ENCODE measurements at regions not wholly inside any gene's neighbourhood (a gene's known extent, or its start where the extent isn't known, plus 50 kb on each side); places are given as distances from the start of the nearest gene placed in this dataset.

- Mint-ChIP-seq H3K27ac (no peak overlapping the region), H3K4me3 (no peak overlapping the region), H3K9me3 (no peaks in the 10 kb centered on the region), H3K4me1 (ENCODE audit: low read depth) (no peaks in the 10 kb centered on the region), H3K36me3 (ENCODE audit: low read depth) (no peaks in the 10 kb centered on the region), H3K27me3 (no peaks in the 10 kb centered on the region)
- TF ChIP-seq CTCF (IDR thresholded peaks at IDR 0.05) = no peak
- ChIA-PET POLR2A (no interaction called here), CTCF (no interaction called here)
- Histone ChIP-seq H3K27me3 (ENCODE audit: control insufficient read depth in 1 of 2, insufficient read depth in 2 of 2, low read length in 2 of 2) (no peaks in the 10 kb centered on the region), H3K9me3 (ENCODE audit: control insufficient read depth in 1 of 2, insufficient read depth in 1 of 2, low read length in 2 of 2) (no peaks in the 10 kb centered on the region), H3K4me3 (ENCODE audit: low read length) (no peak overlapping the region), H3K27ac (ENCODE audit: low read depth in 1 of 2, low read length in 2 of 2) (no peak overlapping the region), H3K36me3 (ENCODE audit: insufficient read depth, low read length) (no peaks in the 10 kb centered on the region), H3K4me1 (ENCODE audit: insufficient read depth, low read length) (no peaks in the 10 kb centered on the region)
- intact Hi-C loops (cut with DNase I, micrococcal nuclease) = no loop called here
- DNase-seq = no peak
- no peak for ATAC-seq (ENCODE audit: poor library complexity)
These were observed 105.4 kb downstream of the ALX1 start for GRCh38 chr12:85385406-85385805.

GRCh38 chr12:85390266-85390665 is 110.2 kb downstream of the ALX1 start:
- H3K4me1 Mint-ChIP-seq (ENCODE audit: low read depth) = no peaks in the 10 kb centered on the region
- POLR2A ChIA-PET = no interaction called here
- H3K9me3 Mint-ChIP-seq = peaks cover 5% of the 10 kb centered on the region
- no peaks in the 10 kb centered on the region for H3K36me3 Mint-ChIP-seq (ENCODE audit: low read depth)
- H3K27ac Mint-ChIP-seq = no peak overlapping the region
- H3K9me3 ChIP-seq (ENCODE audit: control insufficient read depth in 1 of 2, insufficient read depth in 1 of 2, low read length in 2 of 2) = no peaks in the 10 kb centered on the region
- H3K4me3 ChIP-seq (ENCODE audit: low read length) = no peak overlapping the region
- H3K4me3 Mint-ChIP-seq = no peak overlapping the region
- no peaks in the 10 kb centered on the region for H3K36me3 ChIP-seq (ENCODE audit: insufficient read depth, low read length)
- no peaks in the 10 kb centered on the region for H3K27me3 ChIP-seq (ENCODE audit: control insufficient read depth in 1 of 2, insufficient read depth in 2 of 2, low read length in 2 of 2)
- no peak for DNase-seq
- CTCF ChIA-PET = no interaction called here
- H3K4me1 ChIP-seq (ENCODE audit: insufficient read depth, low read length) = no peaks in the 10 kb centered on the region
- TF ChIP-seq CTCF (IDR thresholded peaks at IDR 0.05) = no peak
- H3K27ac ChIP-seq (ENCODE audit: low read depth in 1 of 2, low read length in 2 of 2) = no peak overlapping the region
- ATAC-seq (ENCODE audit: poor library complexity) = no peak
- intact Hi-C loops (cut with DNase I, micrococcal nuclease) = no loop called here
- H3K27me3 Mint-ChIP-seq = no peaks in the 10 kb centered on the region

- no peaks in the 10 kb centered on the region for H3K27me3 Mint-ChIP-seq
- no peaks in the 10 kb centered on the region for H3K4me1 Mint-ChIP-seq (ENCODE audit: low read depth)
- Histone ChIP-seq H3K9me3 (ENCODE audit: control insufficient read depth in 1 of 2, insufficient read depth in 1 of 2, low read length in 2 of 2) (no peaks in the 10 kb centered on the region), H3K27ac (ENCODE audit: low read depth in 1 of 2, low read length in 2 of 2) (no peak overlapping the region), H3K4me3 (ENCODE audit: low read length) (no peak overlapping the region), H3K27me3 (ENCODE audit: control insufficient read depth in 1 of 2, insufficient read depth in 2 of 2, low read length in 2 of 2) (no peaks in the 10 kb centered on the region), H3K36me3 (ENCODE audit: insufficient read depth, low read length) (no peaks in the 10 kb centered on the region), H3K4me1 (ENCODE audit: insufficient read depth, low read length) (no peaks in the 10 kb centered on the region)
- no peak overlapping the region for H3K4me3 Mint-ChIP-seq
- H3K9me3 Mint-ChIP-seq = peaks cover 5% of the 10 kb centered on the region
- intact Hi-C loops (cut with DNase I, micrococcal nuclease) = no loop called here
- H3K36me3 Mint-ChIP-seq (ENCODE audit: low read depth) = no peaks in the 10 kb centered on the region
- H3K27ac Mint-ChIP-seq = no peak overlapping the region
- DNase-seq (no peak), ATAC-seq (ENCODE audit: poor library complexity) (no peak)
- POLR2A ChIA-PET = no interaction called here
- CTCF ChIA-PET = no interaction called here
- TF ChIP-seq CTCF (IDR thresholded peaks at IDR 0.05) = no peak
These were observed 112.5 kb downstream of the ALX1 start for GRCh38 chr12:85392508-85392907.
